ENCODE measurements at regions not wholly inside any gene's neighbourhood (a gene's known extent, or its start where the extent isn't known, plus 50 kb on each side); places are given as distances from the start of the nearest gene placed in this dataset.

- no peak for DNase-seq (ENCODE audit: low read depth)
Measured at GRCh38 chr4:30281986-30282385, 438.2 kb upstream of the PCDH7 start.

GRCh38 chr4:30283336-30283735 lies 436.8 kb upstream of the PCDH7 start:
- no peak for TF ChIP-seq CTCF (IDR thresholded peaks at IDR 0.05; ENCODE audit: low read length, missing control alignments)
- no peak overlapping the region for H3K4me3 ChIP-seq (replicated peaks; ENCODE audit: low read depth, low read length)

More at GRCh38 chr4:30281986-30282385, 438.2 kb upstream of the PCDH7 start:
- no peak for TF ChIP-seq CTCF (IDR thresholded peaks at IDR 0.05; ENCODE audit: low read length, missing control alignments)
- no peak overlapping the region for H3K4me3 ChIP-seq (replicated peaks; ENCODE audit: low read depth, low read length)

GRCh38 chr4:30294295-30294694 lies 425.9 kb upstream of the PCDH7 start:
- no peak overlapping the region for H3K4me3 ChIP-seq (replicated peaks; ENCODE audit: low read depth, low read length)
- no peak for DNase-seq (ENCODE audit: low read depth)
- no peak for TF ChIP-seq CTCF (IDR thresholded peaks at IDR 0.05; ENCODE audit: low read length, missing control alignments)

More at GRCh38 chr4:30283336-30283735, 436.8 kb upstream of the PCDH7 start:
- no peak for DNase-seq (ENCODE audit: low read depth)

- TF ChIP-seq CTCF (IDR thresholded peaks at IDR 0.05; ENCODE audit: low read length, missing control alignments), result no peak
- DNase-seq (ENCODE audit: low read depth), result no peak
- H3K4me3 ChIP-seq (replicated peaks; ENCODE audit: low read depth, low read length), result no peak overlapping the region
Measured at GRCh38 chr4:30295652-30296051, 424.5 kb upstream of the PCDH7 start.

- no peak overlapping the region for H3K4me3 ChIP-seq (replicated peaks; ENCODE audit: low read depth, low read length)
Measured at GRCh38 chr4:30314001-30314400, 406.2 kb upstream of the PCDH7 start.

GRCh38 chr4:30330894-30331652 lies 389.1 kb upstream of the PCDH7 start:
- no peak for DNase-seq (ENCODE audit: low read depth)
- no peak overlapping the region for H3K4me3 ChIP-seq (replicated peaks; ENCODE audit: low read depth, low read length)
- no peak for TF ChIP-seq CTCF (IDR thresholded peaks at IDR 0.05; ENCODE audit: low read length, missing control alignments)

More at GRCh38 chr4:30314001-30314400, 406.2 kb upstream of the PCDH7 start:
- TF ChIP-seq CTCF (IDR thresholded peaks at IDR 0.05; ENCODE audit: low read length, missing control alignments), result no peak
- no peak for DNase-seq (ENCODE audit: low read depth)

- H3K4me3 ChIP-seq (replicated peaks; ENCODE audit: low read depth, low read length), result no peak overlapping the region
- TF ChIP-seq CTCF (IDR thresholded peaks at IDR 0.05; ENCODE audit: low read length, missing control alignments), result no peak
- DNase-seq (ENCODE audit: low read depth), result no peak
Measured at GRCh38 chr4:30341731-30342130, 378.4 kb upstream of the PCDH7 start.
